Astrocyte (in vitro differentiated cells and primary cell): ENCODE measurements at regions not wholly inside any gene's neighbourhood (a gene's known extent, or its start where the extent isn't known, plus 50 kb on each side); places are given as distances from the start of the nearest gene placed in this dataset.

Experiments used
- EZH2 ChIP-seq: IDR thresholded peaks from 2 replicates; pipeline ENCODE4 v1.6.1; 2012; ENCODE audit warnings: mild to moderate bottlenecking, low read length, inconsistent platforms; ENCODE audit not compliant: insufficient read depth
- TF ChIP-seq, protein P1 (sequence below): IDR thresholded peaks from 2 replicates; pipeline ENCODE4 v1.5.1; 2011; ENCODE audit warnings: low read depth, mild to moderate bottlenecking, inconsistent platforms, low read length, moderate library complexity; ENCODE audit not compliant: insufficient read depth

DNA sequence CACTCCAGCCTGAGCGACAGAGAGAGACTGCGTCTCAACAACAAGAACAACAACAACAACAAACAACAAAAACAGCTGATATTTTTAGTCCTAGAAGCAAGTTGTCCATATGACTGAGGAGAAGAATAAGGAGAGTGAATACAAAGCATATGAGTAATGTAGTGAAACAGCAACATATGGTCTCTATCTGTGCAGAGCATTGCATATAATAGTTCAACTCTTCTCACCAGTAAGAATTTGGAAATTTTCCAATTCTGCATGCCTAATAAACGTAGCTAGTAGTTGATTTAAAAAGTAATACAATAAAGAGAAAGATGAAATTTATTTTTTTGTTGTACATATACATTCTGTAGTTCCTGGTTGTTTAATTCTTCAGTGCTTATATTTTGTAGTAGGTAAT lies 129.7 kb upstream of the FAM83B start:
- no peak for TF ChIP-seq EZH2
- TF ChIP-seq, protein P1, sequence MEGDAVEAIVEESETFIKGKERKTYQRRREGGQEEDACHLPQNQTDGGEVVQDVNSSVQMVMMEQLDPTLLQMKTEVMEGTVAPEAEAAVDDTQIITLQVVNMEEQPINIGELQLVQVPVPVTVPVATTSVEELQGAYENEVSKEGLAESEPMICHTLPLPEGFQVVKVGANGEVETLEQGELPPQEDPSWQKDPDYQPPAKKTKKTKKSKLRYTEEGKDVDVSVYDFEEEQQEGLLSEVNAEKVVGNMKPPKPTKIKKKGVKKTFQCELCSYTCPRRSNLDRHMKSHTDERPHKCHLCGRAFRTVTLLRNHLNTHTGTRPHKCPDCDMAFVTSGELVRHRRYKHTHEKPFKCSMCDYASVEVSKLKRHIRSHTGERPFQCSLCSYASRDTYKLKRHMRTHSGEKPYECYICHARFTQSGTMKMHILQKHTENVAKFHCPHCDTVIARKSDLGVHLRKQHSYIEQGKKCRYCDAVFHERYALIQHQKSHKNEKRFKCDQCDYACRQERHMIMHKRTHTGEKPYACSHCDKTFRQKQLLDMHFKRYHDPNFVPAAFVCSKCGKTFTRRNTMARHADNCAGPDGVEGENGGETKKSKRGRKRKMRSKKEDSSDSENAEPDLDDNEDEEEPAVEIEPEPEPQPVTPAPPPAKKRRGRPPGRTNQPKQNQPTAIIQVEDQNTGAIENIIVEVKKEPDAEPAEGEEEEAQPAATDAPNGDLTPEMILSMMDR = no peak
